ENCODE measurements at regions not wholly inside any gene's neighbourhood (a gene's known extent, or its start where the extent isn't known, plus 50 kb on each side); places are given as distances from the start of the nearest gene placed in this dataset.

GRCh38 chr9:73743826-73744225 lies 592.2 kb downstream of the ANXA1 start:
- no peak for ATAC-seq
- no peaks in the 10 kb centered on the region for H3K9me3 ChIP-seq (ENCODE audit: control insufficient read depth, low read length, poor library complexity, severe bottlenecking)
- Mint-ChIP-seq H3K27ac (no peak overlapping the region), H3K36me3 (ENCODE audit: low read depth) (no peaks in the 10 kb centered on the region), H3K4me3 (no peak overlapping the region), H3K4me1 (no peaks in the 10 kb centered on the region), H3K27me3 (no peaks in the 10 kb centered on the region)
- no peak for DNase-seq

- ATAC-seq = no peak
Observed at GRCh38 chr9:73745598-73745997, 593.9 kb downstream of the ANXA1 start.

GRCh38 chr9:73753171-73753570 lies 601.5 kb downstream of the ANXA1 start:
- Mint-ChIP-seq H3K27ac (no peak overlapping the region), H3K27me3 (no peaks in the 10 kb centered on the region), H3K36me3 (ENCODE audit: low read depth) (no peaks in the 10 kb centered on the region), H3K4me1 (no peaks in the 10 kb centered on the region), H3K4me3 (no peak overlapping the region)
- ATAC-seq = no peak
- H3K9me3 ChIP-seq (ENCODE audit: control insufficient read depth, low read length, poor library complexity, severe bottlenecking) = no peaks in the 10 kb centered on the region
- no peak for DNase-seq

More at GRCh38 chr9:73745598-73745997, 593.9 kb downstream of the ANXA1 start:
- H3K9me3 ChIP-seq (ENCODE audit: control insufficient read depth, low read length, poor library complexity, severe bottlenecking) = no peaks in the 10 kb centered on the region
- Mint-ChIP-seq H3K4me1 (no peaks in the 10 kb centered on the region), H3K4me3 (no peak overlapping the region), H3K27ac (no peak overlapping the region), H3K36me3 (ENCODE audit: low read depth) (no peaks in the 10 kb centered on the region), H3K27me3 (no peaks in the 10 kb centered on the region)
- DNase-seq = no peak

- Mint-ChIP-seq H3K27me3 (no peaks in the 10 kb centered on the region), H3K4me3 (no peak overlapping the region), H3K36me3 (ENCODE audit: low read depth) (no peaks in the 10 kb centered on the region)
Observed at GRCh38 chr9:73761905-73762304, 610.2 kb downstream of the ANXA1 start.

GRCh38 chr9:73773896-73774295 lies 622.2 kb downstream of the ANXA1 start:
- H3K4me3 Mint-ChIP-seq = no peak overlapping the region
- H3K27ac Mint-ChIP-seq = no peak overlapping the region
- no peaks in the 10 kb centered on the region for H3K4me1 Mint-ChIP-seq
- H3K36me3 Mint-ChIP-seq (ENCODE audit: low read depth) = no peaks in the 10 kb centered on the region
- no peaks in the 10 kb centered on the region for H3K9me3 ChIP-seq (ENCODE audit: control insufficient read depth, low read length, poor library complexity, severe bottlenecking)
- no peaks in the 10 kb centered on the region for H3K27me3 Mint-ChIP-seq
- no peak for ATAC-seq
- DNase-seq = no peak

More at GRCh38 chr9:73761905-73762304, 610.2 kb downstream of the ANXA1 start:
- Mint-ChIP-seq H3K27ac (no peak overlapping the region), H3K4me1 (no peaks in the 10 kb centered on the region)
- ATAC-seq = no peak
- H3K9me3 ChIP-seq (ENCODE audit: control insufficient read depth, low read length, poor library complexity, severe bottlenecking) = no peaks in the 10 kb centered on the region
- DNase-seq = no peak

GRCh38 chr9:73775757-73776156 lies 624.1 kb downstream of the ANXA1 start:
- no peaks in the 10 kb centered on the region for H3K4me1 Mint-ChIP-seq
- no peaks in the 10 kb centered on the region for H3K27me3 Mint-ChIP-seq
- H3K27ac Mint-ChIP-seq = no peak overlapping the region
- H3K9me3 ChIP-seq (ENCODE audit: control insufficient read depth, low read length, poor library complexity, severe bottlenecking) = no peaks in the 10 kb centered on the region
- H3K36me3 Mint-ChIP-seq (ENCODE audit: low read depth) = no peaks in the 10 kb centered on the region
- DNase-seq (no peak), ATAC-seq (no peak)
- no peak overlapping the region for H3K4me3 Mint-ChIP-seq

- DNase-seq = no peak
- H3K27me3 Mint-ChIP-seq = no peaks in the 10 kb centered on the region
- H3K9me3 ChIP-seq (ENCODE audit: control insufficient read depth, low read length, poor library complexity, severe bottlenecking) = no peaks in the 10 kb centered on the region
- no peak overlapping the region for H3K27ac Mint-ChIP-seq
- ATAC-seq = no peak
- H3K4me1 Mint-ChIP-seq = no peaks in the 10 kb centered on the region
- H3K36me3 Mint-ChIP-seq (ENCODE audit: low read depth) = no peaks in the 10 kb centered on the region
- H3K4me3 Mint-ChIP-seq = no peak overlapping the region
Observed at GRCh38 chr9:73780916-73781315, 629.3 kb downstream of the ANXA1 start.

- Mint-ChIP-seq H3K4me1 (no peaks in the 10 kb centered on the region), H3K4me3 (no peak overlapping the region), H3K36me3 (ENCODE audit: low read depth) (no peaks in the 10 kb centered on the region), H3K27me3 (no peaks in the 10 kb centered on the region), H3K27ac (no peak overlapping the region)
- H3K9me3 ChIP-seq (ENCODE audit: control insufficient read depth, low read length, poor library complexity, severe bottlenecking) = no peaks in the 10 kb centered on the region
- DNase-seq (no peak), ATAC-seq (no peak)
Observed at GRCh38 chr9:73782166-73782565, 630.5 kb downstream of the ANXA1 start.

- DNase-seq = no peak
- ATAC-seq = no peak
- no peaks in the 10 kb centered on the region for H3K27me3 Mint-ChIP-seq
- H3K9me3 ChIP-seq (ENCODE audit: control insufficient read depth, low read length, poor library complexity, severe bottlenecking) = no peaks in the 10 kb centered on the region
- H3K4me3 Mint-ChIP-seq = no peak overlapping the region
- no peaks in the 10 kb centered on the region for H3K36me3 Mint-ChIP-seq (ENCODE audit: low read depth)
- H3K27ac Mint-ChIP-seq = no peak overlapping the region
- no peaks in the 10 kb centered on the region for H3K4me1 Mint-ChIP-seq
Observed at GRCh38 chr9:73799446-73799845, 647.8 kb downstream of the ANXA1 start.

- Mint-ChIP-seq H3K27me3 (no peaks in the 10 kb centered on the region), H3K4me3 (no peak overlapping the region), H3K36me3 (ENCODE audit: low read depth) (no peaks in the 10 kb centered on the region), H3K4me1 (no peaks in the 10 kb centered on the region), H3K27ac (no peak overlapping the region)
- ATAC-seq (no peak), DNase-seq (no peak)
- H3K9me3 ChIP-seq (ENCODE audit: control insufficient read depth, low read length, poor library complexity, severe bottlenecking) = no peaks in the 10 kb centered on the region
Observed at GRCh38 chr9:73805111-73805510, 653.4 kb downstream of the ANXA1 start.

GRCh38 chr9:73805853-73806458 lies 654.3 kb downstream of the ANXA1 start:
- no peaks in the 10 kb centered on the region for H3K9me3 ChIP-seq (ENCODE audit: control insufficient read depth, low read length, poor library complexity, severe bottlenecking)
- DNase-seq (no peak), ATAC-seq (no peak)
- H3K4me3 Mint-ChIP-seq = no peak overlapping the region
- H3K27ac Mint-ChIP-seq = no peak overlapping the region
- H3K27me3 Mint-ChIP-seq = no peaks in the 10 kb centered on the region
- no peaks in the 10 kb centered on the region for H3K36me3 Mint-ChIP-seq (ENCODE audit: low read depth)
- H3K4me1 Mint-ChIP-seq = no peaks in the 10 kb centered on the region

- no peak for DNase-seq
- no peak for ATAC-seq
- no peak overlapping the region for H3K27ac Mint-ChIP-seq
- no peaks in the 10 kb centered on the region for H3K4me1 Mint-ChIP-seq
- H3K4me3 Mint-ChIP-seq = no peak overlapping the region
- no peaks in the 10 kb centered on the region for H3K9me3 ChIP-seq (ENCODE audit: control insufficient read depth, low read length, poor library complexity, severe bottlenecking)
- H3K27me3 Mint-ChIP-seq = no peaks in the 10 kb centered on the region
- H3K36me3 Mint-ChIP-seq (ENCODE audit: low read depth) = no peaks in the 10 kb centered on the region
Observed at GRCh38 chr9:73806876-73807275, 655.2 kb downstream of the ANXA1 start.

GRCh38 chr9:73807952-73808351 lies 656.3 kb downstream of the ANXA1 start:
- no peak overlapping the region for H3K27ac Mint-ChIP-seq
- no peak overlapping the region for H3K4me3 Mint-ChIP-seq
- no peaks in the 10 kb centered on the region for H3K4me1 Mint-ChIP-seq
- H3K27me3 Mint-ChIP-seq = no peaks in the 10 kb centered on the region
- H3K36me3 Mint-ChIP-seq (ENCODE audit: low read depth) = no peaks in the 10 kb centered on the region
- no peak for DNase-seq
- H3K9me3 ChIP-seq (ENCODE audit: control insufficient read depth, low read length, poor library complexity, severe bottlenecking) = no peaks in the 10 kb centered on the region
- ATAC-seq = no peak

GRCh38 chr9:73810585-73811215 lies 659.0 kb downstream of the ANXA1 start:
- H3K27ac Mint-ChIP-seq = no peak overlapping the region
- no peak for ATAC-seq
- H3K27me3 Mint-ChIP-seq = no peaks in the 10 kb centered on the region
- H3K9me3 ChIP-seq (ENCODE audit: control insufficient read depth, low read length, poor library complexity, severe bottlenecking) = no peaks in the 10 kb centered on the region
- H3K4me3 Mint-ChIP-seq = no peak overlapping the region
- no peaks in the 10 kb centered on the region for H3K4me1 Mint-ChIP-seq
- no peaks in the 10 kb centered on the region for H3K36me3 Mint-ChIP-seq (ENCODE audit: low read depth)
- no peak for DNase-seq
